GM12892 (cell line): ENCODE measurements at regions not wholly inside any gene's neighbourhood (a gene's known extent, or its start where the extent isn't known, plus 50 kb on each side); places are given as distances from the start of the nearest gene placed in this dataset.

Source experiments
- POLR2A ChIP-seq: IDR thresholded peaks from 2 replicates; pipeline ENCODE4 v1.6.1; 2011; ENCODE audit warnings: low read depth, low read length, control low read depth
- TAF1 ChIP-seq: IDR thresholded peaks from 2 replicates; pipeline ENCODE4 v1.6.1; 2011; ENCODE audit warnings: low read depth, mild to moderate bottlenecking, control low read depth, low read length, borderline replicate concordance

GRCh38 chr5:135145985-135146384, 112.0 kb upstream of the PITX1 start:
- TF ChIP-seq TAF1 (no peak), POLR2A (no peak)
